ENCODE measurements at regions not wholly inside any gene's neighbourhood (a gene's known extent, or its start where the extent isn't known, plus 50 kb on each side); places are given as distances from the start of the nearest gene placed in this dataset.

- Histone ChIP-seq H3K27ac (ENCODE audit: low read depth, low read length) (no peak overlapping the region), H3F3A (ENCODE audit: insufficient read depth) (no peaks in the 10 kb centered on the region), H3K79me2 (ENCODE audit: insufficient read depth, low read length) (no peaks in the 10 kb centered on the region), H3K4me3 (ENCODE audit: insufficient read depth, low read length, poor library complexity, severe bottlenecking) (no peak overlapping the region), H4K20me1 (ENCODE audit: low read depth, low read length) (no peaks in the 10 kb centered on the region), H3K9ac (ENCODE audit: low read length) (no peak overlapping the region), H3K27me3 (ENCODE audit: low read length) (no peaks in the 10 kb centered on the region), H3K9me2 (replicated peaks; ENCODE audit: insufficient read depth, low read length) (no peaks in the 10 kb centered on the region), H3K36me3 (ENCODE audit: low read length) (no peaks in the 10 kb centered on the region), H3K4me2 (ENCODE audit: low read depth, low read length, poor library complexity, severe bottlenecking) (no peak overlapping the region), H2AFZ (ENCODE audit: low read depth, low read length, severe bottlenecking) (no peak overlapping the region), H3K9me3 (ENCODE audit: insufficient read depth, low read length) (peaks cover 4% of the 10 kb centered on the region; the same call in 1 of the 2 replicates)
- TF ChIP-seq CTCF (IDR thresholded peaks at IDR 0.05; ENCODE audit: insufficient read depth, low read length, poor library complexity, severe bottlenecking) (no peak), EZH2phosphoT487 (conservative IDR thresholded peaks at IDR 0.05; ENCODE audit: low read length) (no peak)
These were observed 350.1 kb upstream of the PIK3C3 start for GRCh38 chr18:41604964-41605363.

- Histone ChIP-seq H3K9me2 (replicated peaks; ENCODE audit: insufficient read depth, low read length) (no peaks in the 10 kb centered on the region), H3K9ac (ENCODE audit: low read length) (no peak overlapping the region), H3K4me3 (ENCODE audit: insufficient read depth, low read length, poor library complexity, severe bottlenecking) (no peak overlapping the region), H3F3A (ENCODE audit: insufficient read depth) (no peaks in the 10 kb centered on the region), H3K27me3 (ENCODE audit: low read length) (no peaks in the 10 kb centered on the region), H4K20me1 (ENCODE audit: low read depth, low read length) (no peaks in the 10 kb centered on the region), H3K79me2 (ENCODE audit: insufficient read depth, low read length) (no peaks in the 10 kb centered on the region), H3K36me3 (ENCODE audit: low read length) (no peaks in the 10 kb centered on the region), H3K9me3 (ENCODE audit: insufficient read depth, low read length) (peaks cover 4% of the 10 kb centered on the region; the same call in 1 of the 2 replicates), H2AFZ (ENCODE audit: low read depth, low read length, severe bottlenecking) (no peak overlapping the region), H3K27ac (ENCODE audit: low read depth, low read length) (no peak overlapping the region), H3K4me2 (ENCODE audit: low read depth, low read length, poor library complexity, severe bottlenecking) (no peak overlapping the region)
- TF ChIP-seq EZH2phosphoT487 (conservative IDR thresholded peaks at IDR 0.05; ENCODE audit: low read length) (no peak), CTCF (IDR thresholded peaks at IDR 0.05; ENCODE audit: insufficient read depth, low read length, poor library complexity, severe bottlenecking) (no peak)
These were observed 353.0 kb upstream of the PIK3C3 start for GRCh38 chr18:41602034-41602433.

DNA sequence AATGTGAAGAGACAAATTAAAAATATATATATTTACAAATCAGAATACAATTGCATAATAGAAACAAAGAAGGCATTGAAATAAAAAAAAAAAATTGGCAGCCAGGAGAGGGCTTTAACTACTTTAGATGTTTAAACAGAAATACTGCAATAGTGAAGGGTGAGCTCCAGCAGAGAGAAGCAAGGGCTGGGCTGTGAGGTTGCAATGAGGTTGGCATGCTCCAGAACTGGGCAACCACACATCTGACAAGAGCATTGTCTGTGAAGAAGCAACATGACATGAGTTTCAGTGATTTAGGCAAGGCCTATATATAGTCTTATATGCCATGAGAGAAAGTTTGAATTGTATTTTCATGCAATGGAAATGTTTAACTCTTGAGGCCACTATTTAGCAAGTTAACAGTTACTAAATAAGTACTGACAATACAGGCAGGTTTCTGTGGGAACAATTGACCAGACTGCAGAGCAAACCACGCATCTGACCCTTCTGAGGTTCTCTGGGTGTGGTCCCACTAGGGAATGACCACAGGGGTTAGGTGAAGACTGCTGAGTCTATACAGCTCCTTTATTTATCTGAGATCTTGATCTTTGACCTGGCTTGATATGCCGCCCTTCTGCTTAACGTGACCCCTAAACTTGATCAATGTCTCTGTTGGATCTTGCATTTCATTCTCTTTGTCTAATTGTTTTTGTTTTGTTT is 354.2 kb upstream of the PIK3C3 start:
- Histone ChIP-seq H2AFZ (ENCODE audit: low read depth, low read length, severe bottlenecking) (no peak overlapping the region), H3K9me3 (ENCODE audit: insufficient read depth, low read length) (peaks cover 4% of the 10 kb centered on the region; the same call in 1 of the 2 replicates), H3F3A (ENCODE audit: insufficient read depth) (no peaks in the 10 kb centered on the region), H3K9ac (ENCODE audit: low read length) (no peak overlapping the region), H3K27ac (ENCODE audit: low read depth, low read length) (no peak overlapping the region), H3K4me2 (ENCODE audit: low read depth, low read length, poor library complexity, severe bottlenecking) (no peak overlapping the region), H3K27me3 (ENCODE audit: low read length) (no peaks in the 10 kb centered on the region), H3K9me2 (replicated peaks; ENCODE audit: insufficient read depth, low read length) (no peaks in the 10 kb centered on the region), H3K79me2 (ENCODE audit: insufficient read depth, low read length) (no peaks in the 10 kb centered on the region), H4K20me1 (ENCODE audit: low read depth, low read length) (no peaks in the 10 kb centered on the region), H3K36me3 (ENCODE audit: low read length) (no peaks in the 10 kb centered on the region), H3K4me3 (ENCODE audit: insufficient read depth, low read length, poor library complexity, severe bottlenecking) (no peak overlapping the region)
- no peak for TF ChIP-seq EZH2phosphoT487 (conservative IDR thresholded peaks at IDR 0.05; ENCODE audit: low read length)
- no peak for TF ChIP-seq CTCF (IDR thresholded peaks at IDR 0.05; ENCODE audit: insufficient read depth, low read length, poor library complexity, severe bottlenecking)

Measured in SU-DHL-6 (cell line).